HEK293T (cell line): ENCODE measurements at regions not wholly inside any gene's neighbourhood (a gene's known extent, or its start where the extent isn't known, plus 50 kb on each side); places are given as distances from the start of the nearest gene placed in this dataset.

ENCODE experiments used
- ARNT ChIP-seq: fragments of 450-650 bp; IDR thresholded peaks from 2 replicates; pipeline ENCODE4 v1.6.1; 2017; ENCODE audit warnings: mild to moderate bottlenecking
- BHLHE40 ChIP-seq: fragments of 450-650 bp; IDR thresholded peaks from 2 replicates; pipeline ENCODE4 v1.6.1; 2016; ENCODE audit warnings: mild to moderate bottlenecking, moderate library complexity, borderline replicate concordance
- ELF4 ChIP-seq: fragments of 450-650 bp; IDR thresholded peaks from 2 replicates; pipeline ENCODE4 v1.6.1; 2017; ENCODE audit warnings: antibody characterized with exemption
- FOXA1 ChIP-seq: fragments of 450-650 bp; IDR thresholded peaks from 2 replicates; pipeline ENCODE4 v1.6.1; 2016; ENCODE audit warnings: mild to moderate bottlenecking
- FOXK2 ChIP-seq: fragments of 450-650 bp; IDR thresholded peaks from 2 replicates; pipeline ENCODE4 v1.6.1; 2016; ENCODE audit warnings: mild to moderate bottlenecking
- FOXM1 ChIP-seq: fragments of 450-650 bp; IDR thresholded peaks from 2 replicates; pipeline ENCODE4 v1.6.1; 2017; ENCODE audit warnings: mild to moderate bottlenecking, borderline replicate concordance
- HDGF ChIP-seq: fragments of 450-650 bp; IDR thresholded peaks from 2 replicates; pipeline ENCODE4 v1.6.1; 2017; ENCODE audit warnings: antibody characterized with exemption, borderline replicate concordance
- L3MBTL2 ChIP-seq: fragments of 450-650 bp; conservative IDR thresholded peaks from 2 replicates; pipeline ENCODE4 v1.6.1; 2016; ENCODE audit warnings: mild to moderate bottlenecking
- NFRKB ChIP-seq: fragments of 450-650 bp; IDR thresholded peaks from 2 replicates; pipeline ENCODE4 v1.6.1; 2016; ENCODE audit warnings: mild to moderate bottlenecking, moderate library complexity
- PKNOX1 ChIP-seq: fragments of 450-650 bp; IDR thresholded peaks from 2 replicates; pipeline ENCODE4 v1.6.1; 2016
- SP1 ChIP-seq: fragments of 450-650 bp; IDR thresholded peaks from 2 replicates; pipeline ENCODE4 v1.6.1; 2017
- SUZ12 ChIP-seq: fragments of 450-650 bp; IDR thresholded peaks from 2 replicates; pipeline ENCODE4 v1.6.1; 2016; ENCODE audit warnings: mild to moderate bottlenecking
- TARDBP ChIP-seq: fragments of 450-650 bp; IDR thresholded peaks from 2 replicates; pipeline ENCODE4 v1.6.1; 2016
- ZNF384 ChIP-seq: fragments of 450-650 bp; IDR thresholded peaks from 2 replicates; pipeline ENCODE4 v1.6.1; 2016

- no peak for TF ChIP-seq BHLHE40
- no peak for TF ChIP-seq SUZ12
- TF ChIP-seq ZNF384 = no peak
- TF ChIP-seq ARNT = no peak
- no peak for TF ChIP-seq PKNOX1
- TF ChIP-seq NFRKB = no peak
- TF ChIP-seq TARDBP = no peak
- no peak for TF ChIP-seq FOXM1
- TF ChIP-seq SP1 = no peak
- no peak for TF ChIP-seq HDGF
- no peak for TF ChIP-seq FOXA1
- no peak for TF ChIP-seq FOXK2
- TF ChIP-seq ELF4 = no peak
- no peak for TF ChIP-seq L3MBTL2
Observed at GRCh38 chr2:180781276-180781675, 199.1 kb upstream of the UBE2E3 start.
